ENCODE measurements at regions not wholly inside any gene's neighbourhood (a gene's known extent, or its start where the extent isn't known, plus 50 kb on each side); places are given as distances from the start of the nearest gene placed in this dataset.

- TF ChIP-seq CTCF (IDR thresholded peaks at IDR 0.05), result no peak
- DNase-seq (ENCODE audit: low spot score) (no peak), ATAC-seq (ENCODE audit: low FRiP score) (no peak)
Measured at GRCh38 chr16:52203096-52203495, 343.8 kb downstream of the TOX3 start.

GRCh38 chr16:52193441-52193840, 353.5 kb downstream of the TOX3 start:
- no peak for ATAC-seq (ENCODE audit: low FRiP score)

GRCh38 chr16:52191531-52192134, 355.3 kb downstream of the TOX3 start:
- DNase-seq (ENCODE audit: low spot score) (peak; percentile 46), ATAC-seq (ENCODE audit: low FRiP score) (no peak)
- TF ChIP-seq CTCF (IDR thresholded peaks at IDR 0.05), result peak in 2 of 3 donors; percentile 22 to 70

More at GRCh38 chr16:52193441-52193840, 353.5 kb downstream of the TOX3 start:
- TF ChIP-seq CTCF (IDR thresholded peaks at IDR 0.05), result no peak
- no peak for DNase-seq (ENCODE audit: low spot score)

- DNase-seq (ENCODE audit: low spot score) (no peak), ATAC-seq (ENCODE audit: low FRiP score) (no peak)
- TF ChIP-seq CTCF (IDR thresholded peaks at IDR 0.05), result no peak
Measured at GRCh38 chr16:52184336-52184735, 362.6 kb downstream of the TOX3 start.

GRCh38 chr16:52182840-52183239, 364.1 kb downstream of the TOX3 start:
- no peak for TF ChIP-seq CTCF (IDR thresholded peaks at IDR 0.05)
- no peak for DNase-seq (ENCODE audit: low spot score)
- ATAC-seq (ENCODE audit: low FRiP score), result no peak

GRCh38 chr16:52174168-52174567, 372.8 kb downstream of the TOX3 start:
- TF ChIP-seq CTCF (IDR thresholded peaks at IDR 0.05), result no peak
- DNase-seq (ENCODE audit: low spot score), result no peak
- ATAC-seq (ENCODE audit: low FRiP score), result no peak

- ATAC-seq (ENCODE audit: low FRiP score) (no peak), DNase-seq (ENCODE audit: low spot score) (no peak)
- no peak for TF ChIP-seq CTCF (IDR thresholded peaks at IDR 0.05)
Measured at GRCh38 chr16:52171481-52171880, 375.5 kb downstream of the TOX3 start.

Measured in omental fat pad (tissue), 3 donors.